Left ventricle myocardium superior (tissue), 1 donor: ENCODE measurements at regions not wholly inside any gene's neighbourhood (a gene's known extent, or its start where the extent isn't known, plus 50 kb on each side); places are given as distances from the start of the nearest gene placed in this dataset.
"Not testable (repeated sequence)": the region's sequence is repeated elsewhere in the genome, so short reads cannot be mapped to it uniquely, and the experiment has no call there.

Source experiments
- ATAC-seq: fragments of 200-7000 bp; cut with Tn5 transposase; one replicate; pipeline ENCODE4 v1.9.1; 2020; ENCODE audit warnings: mild to moderate bottlenecking, moderate library complexity
- DNase-seq: peaks from one replicate; pipeline ENCODE4 v3.0.0-alpha.2; 2020
- intact Hi-C: fragments of 100-400 bp; cut with micrococcal nuclease; formaldehyde crosslinking; loops from one replicate; pipeline ENCODE4 v1.11.0; 2022
- donor health status: DM: no; HTN: yes; CAD: no; lungs with severe emphysema.

- intact Hi-C loops = no loop called here
- ATAC-seq = peak; percentile 72
- DNase-seq = peak; percentile 38
Observed at GRCh38 chr2:234863043-234863934, 88.5 kb upstream of the SH3BP4 start.

GRCh38 chr2:234861841-234862735 lies 89.7 kb upstream of the SH3BP4 start:
- peak; percentile 54 for DNase-seq
- ATAC-seq = peak; percentile 77
- intact Hi-C loops = no loop called here

- ATAC-seq, intact Hi-C loops: not testable (repeated sequence)
Observed at GRCh38 chr2:234859330-234859872, 92.4 kb upstream of the SH3BP4 start.

GRCh38 chr2:234858790-234859329 lies 93.0 kb upstream of the SH3BP4 start:
- intact Hi-C loops = no loop called here
- no peak for ATAC-seq
- DNase-seq = no peak

More at GRCh38 chr2:234859330-234859872, 92.4 kb upstream of the SH3BP4 start:
- not testable (repeated sequence) for DNase-seq

GRCh38 chr2:234858145-234858544 lies 93.7 kb upstream of the SH3BP4 start:
- ATAC-seq (no peak), DNase-seq (no peak)
- intact Hi-C loops = no loop called here

- DNase-seq = no peak
- intact Hi-C loops = no loop called here
- ATAC-seq = no peak
Observed at GRCh38 chr2:234853729-234854128, 98.1 kb upstream of the SH3BP4 start.

GRCh38 chr2:234852941-234853340 lies 98.9 kb upstream of the SH3BP4 start:
- ATAC-seq (no peak), DNase-seq (no peak)
- intact Hi-C loops = no loop called here

- no peak for DNase-seq
- ATAC-seq = no peak
- intact Hi-C loops = no loop called here
Observed at GRCh38 chr2:234852035-234852434, 99.8 kb upstream of the SH3BP4 start.

- DNase-seq = no peak
- intact Hi-C loops = no loop called here
- ATAC-seq = no peak
Observed at GRCh38 chr2:234851451-234851850, 100.4 kb upstream of the SH3BP4 start.

GRCh38 chr2:234850818-234851217 lies 101.0 kb upstream of the SH3BP4 start:
- intact Hi-C loops = no loop called here
- ATAC-seq (peak; percentile 61), DNase-seq (no peak)

- ATAC-seq (no peak), DNase-seq (no peak)
- intact Hi-C loops = no loop called here
Observed at GRCh38 chr2:234849678-234850077, 102.1 kb upstream of the SH3BP4 start.

GRCh38 chr2:234848578-234848977 lies 103.2 kb upstream of the SH3BP4 start:
- ATAC-seq (no peak), DNase-seq (no peak)
- intact Hi-C loops = no loop called here

- ATAC-seq (no peak), DNase-seq (no peak)
- intact Hi-C loops = no loop called here
Observed at GRCh38 chr2:234847639-234848038, 104.2 kb upstream of the SH3BP4 start.

- no peak for DNase-seq
- intact Hi-C loops = no loop called here
- no peak for ATAC-seq
Observed at GRCh38 chr2:234847364-234847635, 104.5 kb upstream of the SH3BP4 start.

GRCh38 chr2:234846599-234847363 lies 105.0 kb upstream of the SH3BP4 start:
- ATAC-seq (no peak), DNase-seq (no peak)
- intact Hi-C loops = no loop called here

GRCh38 chr2:234845602-234846590 lies 105.9 kb upstream of the SH3BP4 start:
- ATAC-seq (no peak), DNase-seq (no peak)
- intact Hi-C loops = no loop called here

- DNase-seq = no peak
- intact Hi-C loops = no loop called here
- no peak for ATAC-seq
Observed at GRCh38 chr2:234843411-234843810, 108.4 kb upstream of the SH3BP4 start.

GRCh38 chr2:234842753-234843152 lies 109.1 kb upstream of the SH3BP4 start:
- DNase-seq (no peak), ATAC-seq (no peak)
- intact Hi-C loops = no loop called here
